Activated T-cell treated with anti-CD3 and anti-CD28 coated beads for 1 hour (primary cell): ENCODE measurements at regions not wholly inside any gene's neighbourhood (a gene's known extent, or its start where the extent isn't known, plus 50 kb on each side); places are given as distances from the start of the nearest gene placed in this dataset.
"Not testable (repeated sequence)": the region's sequence is repeated elsewhere in the genome, so short reads cannot be mapped to it uniquely, and the experiment has no call there.

Experiments
- DNase-seq: peaks from one replicate; pipeline ENCODE4 v3.0.0-alpha.2; 2020; ENCODE audit warnings: low read depth

DNA sequence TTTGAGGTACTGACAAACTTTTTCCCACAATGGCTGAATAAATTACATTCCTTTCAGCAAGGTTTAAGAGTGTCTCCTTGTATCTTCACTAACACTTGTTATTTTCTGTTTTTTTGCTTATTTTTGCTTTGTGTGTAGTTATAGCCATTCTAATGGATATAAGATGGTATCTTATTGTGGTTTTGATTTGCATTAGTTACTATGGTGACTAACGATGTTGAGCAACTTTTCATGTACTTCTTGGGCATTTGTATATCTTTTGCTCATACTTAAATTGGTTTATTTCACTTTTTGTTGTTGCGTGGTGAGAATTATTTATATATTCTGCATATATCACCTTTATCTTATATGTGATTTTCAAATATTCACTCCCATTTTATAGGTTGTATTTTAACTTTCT lies 79.9 kb upstream of the FSIP2 start:
- no peak for DNase-seq

DNA sequence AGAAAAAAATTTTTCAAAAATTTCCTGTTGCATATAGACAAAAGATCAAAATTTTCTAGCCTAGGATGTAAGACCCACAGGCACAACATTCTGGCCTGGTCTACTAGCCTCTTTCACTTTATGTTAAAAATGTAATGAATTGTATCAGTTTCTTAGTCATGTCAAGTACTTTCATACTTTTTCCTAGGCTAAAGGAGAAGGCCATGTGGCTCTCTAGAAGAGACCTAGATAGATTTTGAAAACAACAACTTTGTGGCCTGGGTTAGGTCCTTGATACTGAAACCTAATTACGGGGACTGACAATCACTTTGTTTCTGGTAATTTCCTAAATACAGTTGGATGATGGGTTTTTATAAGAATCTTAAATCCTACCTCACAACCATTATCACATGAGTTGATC lies 74.8 kb upstream of the FSIP2 start:
- no peak for DNase-seq

GRCh38 chr2:185664384-185664783 lies 74.2 kb upstream of the FSIP2 start:
- no peak for DNase-seq

DNA sequence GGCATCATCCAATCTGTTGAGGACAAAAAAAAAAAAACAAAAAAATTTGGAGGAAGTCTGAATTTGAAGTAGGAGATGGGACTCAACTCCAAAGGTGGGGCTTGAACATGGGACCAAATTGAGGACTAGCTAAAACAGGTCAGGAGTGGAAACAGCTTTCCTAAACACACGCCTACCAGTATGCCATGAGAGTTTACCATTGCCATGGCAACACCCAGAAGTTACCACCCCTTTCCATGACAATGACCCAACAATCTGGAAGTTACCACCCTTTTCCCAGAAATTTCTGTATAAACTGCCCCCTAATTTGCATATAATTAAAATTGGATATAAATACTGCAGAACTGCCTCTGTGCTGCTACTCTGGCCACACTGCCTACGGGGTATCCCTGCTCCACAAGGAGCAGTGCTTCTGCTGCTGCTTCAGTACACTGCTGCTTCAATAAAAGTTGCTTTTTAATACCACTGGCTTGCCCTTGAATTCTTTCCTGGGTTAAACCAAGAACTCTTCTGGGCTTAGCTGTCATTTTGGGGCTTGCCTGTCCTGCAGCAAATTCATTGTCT lies 73.3 kb upstream of the FSIP2 start:
- DNase-seq: no peak

DNA sequence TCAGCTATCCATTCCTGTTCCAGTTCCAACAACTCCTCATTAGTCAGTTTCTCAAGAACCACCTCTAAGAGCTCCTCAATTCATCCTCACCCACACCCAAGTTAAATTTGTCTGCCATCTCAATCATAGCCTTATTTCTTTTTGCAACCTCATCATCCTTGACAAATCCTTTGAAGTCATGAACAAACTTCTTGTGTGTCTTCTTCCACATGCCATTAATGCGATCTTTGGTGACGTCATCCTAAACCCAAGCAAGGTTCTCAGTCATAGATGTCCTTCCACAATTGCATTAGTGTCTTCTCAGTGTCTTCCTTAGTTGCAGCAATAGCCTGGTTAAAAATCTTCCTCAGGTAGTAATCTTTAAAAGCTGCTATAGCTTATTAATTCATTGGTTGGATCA lies 71.2 kb upstream of the FSIP2 start:
- DNase-seq: no peak

DNA sequence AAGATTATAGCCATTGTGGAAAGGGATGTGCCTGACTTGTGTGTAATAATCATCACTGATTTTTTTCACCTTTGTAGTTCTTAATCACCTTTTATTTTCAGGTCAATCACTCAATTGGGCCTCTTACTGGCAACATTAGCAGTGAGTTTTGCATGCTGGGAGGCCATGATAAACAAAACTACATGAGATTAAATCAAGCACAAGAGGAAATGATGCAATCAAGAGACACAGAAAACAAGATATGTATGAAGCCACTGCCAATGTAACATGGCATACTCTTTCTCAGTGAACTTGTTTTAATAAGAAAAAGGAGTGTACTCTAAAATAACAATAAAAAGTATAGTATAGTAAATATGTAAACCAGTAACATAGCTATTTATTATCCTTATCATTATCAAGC lies 69.9 kb upstream of the FSIP2 start:
- DNase-seq: no peak

DNA sequence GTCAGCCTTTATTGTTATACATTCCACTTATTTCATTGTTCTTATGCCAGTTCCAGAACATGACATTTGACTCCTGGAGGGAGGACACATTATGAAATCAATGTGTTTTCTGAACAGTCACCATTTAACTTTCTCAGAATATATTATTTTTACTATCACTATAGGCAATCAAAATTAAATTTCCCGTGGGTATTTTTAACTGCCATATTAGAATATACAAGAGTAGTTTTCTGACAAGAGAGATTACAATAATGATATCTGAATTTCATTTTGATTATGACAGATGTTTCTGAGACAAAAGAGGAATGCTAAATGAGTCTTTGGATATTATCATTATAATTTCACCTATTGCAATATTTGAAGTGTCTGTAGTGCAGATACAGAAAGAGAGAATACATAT lies 64.4 kb upstream of the FSIP2 start:
- DNase-seq: no peak

GRCh38 chr2:185676316-185676715 lies 62.3 kb upstream of the FSIP2 start:
- DNase-seq: no peak

- DNase-seq: not testable (repeated sequence)
These were observed 51.6 kb upstream of the FSIP2 start for GRCh38 chr2:185687001-185687400.

DNA sequence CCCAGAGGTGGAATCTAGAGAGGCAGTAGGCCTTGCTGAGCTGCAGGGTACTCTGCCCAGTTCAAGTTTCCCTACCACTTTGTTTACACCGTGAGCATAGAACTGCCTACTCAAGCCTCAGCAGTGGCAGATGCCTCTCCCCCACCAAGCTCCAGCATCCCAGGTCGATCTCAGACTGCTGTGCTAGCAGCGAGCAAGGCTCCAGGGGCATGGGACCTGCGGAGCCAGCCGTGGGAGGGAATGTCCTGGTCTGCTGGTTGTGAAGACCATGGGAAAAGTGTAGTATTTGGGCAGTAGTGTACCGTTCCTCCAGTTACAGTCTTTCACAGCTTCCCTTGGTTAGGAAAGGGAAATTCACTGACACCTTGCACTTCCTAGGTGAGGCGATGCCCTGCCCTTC lies 50.6 kb upstream of the FSIP2 start:
- no peak for DNase-seq
